HG03103 (cell line): ENCODE measurements at regions not wholly inside any gene's neighbourhood (a gene's known extent, or its start where the extent isn't known, plus 50 kb on each side); places are given as distances from the start of the nearest gene placed in this dataset.

ENCODE experiments used
- ATAC-seq: cut with Tn5 transposase; IDR thresholded peaks from one replicate; pipeline ENCODE4 v1.9.1; 2021; ENCODE audit warnings: low read depth; ENCODE audit not compliant: unreplicated experiment

DNA sequence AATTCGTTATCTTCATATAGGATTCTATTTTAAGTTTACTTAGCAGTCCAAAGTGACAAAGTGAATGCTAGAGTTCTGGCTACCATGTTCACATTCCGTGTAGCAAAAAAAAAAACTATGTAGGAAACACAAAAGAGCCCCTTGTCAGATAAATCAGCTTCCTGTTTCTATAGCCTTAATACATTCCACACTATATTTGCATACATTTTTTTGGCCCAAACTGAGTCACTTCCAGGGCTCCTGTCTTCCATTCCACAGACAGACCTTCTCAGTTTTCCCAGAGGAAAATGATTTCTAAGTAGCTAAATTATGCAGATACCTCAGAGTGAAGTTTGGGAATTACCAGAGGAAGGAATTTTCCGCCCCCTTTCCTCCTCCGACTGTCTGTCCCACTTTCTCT lies 841.9 kb upstream of the HS3ST1 start:
- ATAC-seq: no peak

DNA sequence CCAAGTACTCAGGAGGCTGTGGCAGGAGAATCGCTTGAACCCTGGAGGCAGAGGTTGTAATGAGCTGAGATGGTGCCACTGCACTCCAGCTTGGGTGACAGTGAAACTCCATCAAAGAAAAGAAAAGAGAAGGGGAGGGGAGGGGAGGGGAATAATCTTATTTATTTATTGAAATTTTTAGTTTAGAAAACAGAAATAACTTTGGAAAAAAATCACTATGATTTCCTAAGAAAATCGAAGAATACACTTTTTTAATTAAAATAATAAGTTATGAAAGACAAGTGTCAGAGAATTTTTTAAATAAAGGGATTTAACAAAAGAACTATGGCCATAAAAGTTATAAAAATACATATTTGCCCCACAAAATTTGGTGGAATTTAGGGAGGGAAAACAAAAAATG lies 836.9 kb upstream of the HS3ST1 start:
- ATAC-seq: no peak

DNA sequence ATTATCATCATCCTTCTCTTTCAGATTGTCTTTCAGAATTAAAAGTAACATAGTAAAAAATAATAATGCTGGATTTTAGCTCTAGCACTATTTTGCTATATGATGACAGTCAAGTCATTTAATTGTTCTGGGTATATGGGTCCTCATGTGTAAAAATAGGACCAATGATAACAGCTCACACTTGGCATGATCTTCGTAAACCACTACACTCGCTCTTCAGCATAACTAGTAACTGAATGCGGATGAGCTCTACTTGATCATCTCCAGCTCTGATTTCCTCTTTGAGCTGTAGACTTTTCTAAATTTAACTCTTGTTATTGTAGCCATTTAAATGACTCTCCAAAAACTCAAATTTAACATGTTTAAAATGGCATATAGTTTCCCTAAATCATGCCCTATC lies 831.8 kb upstream of the HS3ST1 start:
- no peak for ATAC-seq

DNA sequence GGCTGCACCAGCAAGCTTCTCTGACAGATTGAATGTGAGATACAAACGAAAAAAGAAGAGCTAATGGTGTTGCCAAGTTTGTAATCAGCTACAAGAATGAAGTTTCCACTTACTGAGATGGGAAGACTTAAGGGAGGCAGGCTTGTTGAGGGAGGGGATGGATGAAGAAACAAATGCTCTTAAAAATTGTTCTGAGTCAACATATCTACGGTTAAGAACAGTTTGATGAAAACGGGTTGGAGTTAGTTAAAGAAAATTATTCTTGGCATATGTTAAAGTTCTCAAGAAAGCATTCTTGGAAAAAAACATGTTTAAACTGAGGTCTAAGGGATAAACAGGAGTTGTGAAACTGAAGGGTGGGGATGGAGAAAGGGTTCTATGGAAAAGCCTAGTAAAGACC lies 816.3 kb upstream of the HS3ST1 start:
- no peak for ATAC-seq

DNA sequence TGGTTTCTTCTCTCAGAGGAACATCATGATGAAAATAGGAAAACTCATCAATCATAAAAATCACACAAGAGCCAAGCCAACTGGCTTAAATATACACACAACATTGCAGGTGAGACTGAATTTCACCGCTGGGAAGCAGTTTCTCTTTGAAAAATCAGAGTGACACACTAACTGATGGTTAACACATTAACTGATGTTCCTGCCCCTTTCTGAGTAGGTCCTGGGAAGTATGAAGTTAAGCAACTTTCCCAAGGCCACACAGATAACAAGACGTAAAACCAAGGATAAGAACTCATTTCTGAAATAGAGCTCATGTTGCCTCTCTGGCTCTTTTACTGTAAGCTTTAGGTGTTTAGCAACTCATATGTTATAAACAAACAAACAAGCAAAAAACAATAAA lies 813.7 kb upstream of the HS3ST1 start:
- no peak for ATAC-seq

DNA sequence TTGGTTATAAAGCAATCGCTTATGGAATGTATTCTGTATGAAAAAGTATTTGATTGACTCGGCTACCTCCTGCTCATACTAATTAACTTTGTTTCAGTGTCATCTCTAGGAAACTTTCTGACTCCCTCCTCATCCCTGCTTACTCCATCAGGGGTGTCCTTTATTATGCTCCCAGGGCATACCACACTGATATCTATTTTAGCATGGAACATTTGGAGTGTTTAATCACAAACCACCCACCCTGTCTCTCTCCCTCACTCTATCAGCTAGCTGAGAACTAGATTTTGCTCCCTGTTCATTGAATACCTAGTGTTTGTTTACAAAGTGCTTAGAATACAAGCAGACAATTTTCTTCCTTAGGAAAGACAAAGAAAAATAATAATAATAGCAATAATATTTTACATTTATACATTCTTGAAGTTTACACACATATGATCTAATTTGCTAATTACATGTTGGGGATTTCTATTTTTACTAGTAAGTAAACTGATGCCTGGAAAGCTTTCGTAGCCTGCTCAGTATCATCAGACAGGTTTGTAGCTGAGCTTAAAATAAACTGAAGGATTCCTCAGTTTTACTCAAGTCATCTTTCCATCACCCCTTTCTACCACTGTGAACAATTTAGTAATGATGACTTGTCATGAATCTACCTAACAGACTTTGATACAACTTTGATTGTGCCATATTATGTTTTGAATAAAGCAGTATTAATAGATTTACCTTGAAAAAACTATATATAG lies 811.4 kb upstream of the HS3ST1 start:
- ATAC-seq: no peak

DNA sequence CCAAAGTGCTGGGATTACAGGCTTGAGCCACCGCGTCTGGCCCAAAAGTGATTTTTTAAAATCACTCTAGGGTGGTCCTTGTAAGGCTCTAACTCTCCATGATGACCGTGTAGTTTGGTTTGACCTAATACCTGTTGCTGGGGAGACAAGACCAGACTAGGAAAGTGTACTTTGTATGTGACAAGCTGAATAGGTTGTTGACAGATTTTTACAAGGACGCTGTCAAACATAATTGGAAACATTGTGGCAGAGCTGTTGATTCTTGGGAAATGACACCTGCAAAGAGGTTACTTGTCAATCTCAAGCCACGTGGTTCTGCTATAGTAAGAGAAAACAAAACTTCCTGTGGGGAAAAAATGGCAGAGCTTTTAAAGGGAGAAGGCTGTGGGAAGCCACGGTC lies 802.4 kb upstream of the HS3ST1 start:
- no peak for ATAC-seq

DNA sequence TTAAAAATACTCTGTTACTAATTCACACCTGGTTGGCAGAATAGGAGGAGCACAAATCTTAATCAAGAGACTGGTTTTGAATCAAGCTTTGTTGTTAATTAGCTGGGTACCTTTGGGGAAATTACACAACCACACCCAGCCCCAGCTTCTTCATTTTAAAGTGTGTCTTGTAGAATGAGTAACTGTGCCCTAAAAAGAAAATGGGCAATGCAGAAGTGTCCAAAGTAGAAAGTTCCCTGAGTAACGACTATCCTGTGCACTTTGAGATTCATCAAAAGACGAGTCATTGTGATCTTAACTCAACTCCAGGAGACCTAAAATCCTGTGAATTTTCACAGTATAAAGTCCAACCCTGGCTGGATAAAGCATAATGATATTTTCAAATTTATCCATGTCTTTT lies 792.3 kb upstream of the HS3ST1 start:
- ATAC-seq: no peak

DNA sequence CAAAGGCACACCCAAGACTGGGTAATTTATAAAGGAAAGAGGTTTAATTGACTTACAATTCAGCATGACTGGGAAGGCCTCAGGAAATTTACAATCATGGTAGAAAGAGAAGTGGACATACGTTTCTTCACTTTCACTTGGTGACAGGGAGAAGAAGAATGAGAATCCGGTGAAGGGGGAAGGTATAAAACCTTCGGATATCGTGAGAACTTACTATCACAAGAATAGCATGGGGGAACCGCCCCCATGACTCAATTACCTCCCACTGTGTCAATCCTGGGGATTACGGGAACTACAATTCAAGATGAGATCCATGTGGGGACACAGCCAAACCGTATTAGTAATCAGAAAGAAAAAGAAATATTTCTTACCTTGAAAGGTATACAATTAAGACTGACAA lies 782.9 kb upstream of the HS3ST1 start:
- ATAC-seq: no peak

DNA sequence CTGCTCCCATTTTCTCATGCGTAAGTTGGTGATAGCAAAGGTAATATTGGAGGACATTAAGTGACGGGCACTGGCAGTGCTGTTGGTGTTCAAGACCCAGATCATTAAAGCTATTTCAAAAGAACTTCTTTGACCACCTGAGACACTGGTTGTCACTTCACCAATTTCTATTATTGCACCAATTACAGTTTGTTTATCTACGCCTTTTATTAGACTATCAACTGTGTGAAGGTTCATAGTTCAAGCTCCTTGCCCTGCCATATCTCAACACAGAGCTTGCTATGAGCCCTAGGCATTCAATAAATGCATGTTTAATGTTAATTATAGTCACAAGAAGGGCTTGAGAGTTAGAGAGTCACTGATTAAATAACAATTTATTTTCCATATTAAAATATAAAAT lies 778.7 kb upstream of the HS3ST1 start:
- ATAC-seq: no peak

DNA sequence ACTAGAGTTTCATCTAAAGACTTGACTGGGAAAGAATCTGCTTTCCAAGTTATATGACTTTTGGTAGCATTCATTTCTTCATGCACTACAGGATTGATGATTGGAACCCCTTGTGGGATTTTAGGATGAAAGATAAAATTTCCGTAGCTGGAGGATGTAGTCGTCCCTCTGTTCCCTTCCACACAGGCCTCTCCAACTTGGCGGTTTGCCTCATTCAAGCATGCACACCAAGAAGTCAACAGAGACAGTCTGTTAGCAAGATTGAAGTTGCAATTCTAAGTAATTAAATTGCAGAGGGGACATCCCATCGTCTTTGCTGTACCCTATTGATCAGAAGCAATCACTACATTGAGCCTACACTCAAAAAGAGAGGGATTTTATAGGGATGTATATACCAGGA lies 777.4 kb upstream of the HS3ST1 start:
- ATAC-seq: no peak

DNA sequence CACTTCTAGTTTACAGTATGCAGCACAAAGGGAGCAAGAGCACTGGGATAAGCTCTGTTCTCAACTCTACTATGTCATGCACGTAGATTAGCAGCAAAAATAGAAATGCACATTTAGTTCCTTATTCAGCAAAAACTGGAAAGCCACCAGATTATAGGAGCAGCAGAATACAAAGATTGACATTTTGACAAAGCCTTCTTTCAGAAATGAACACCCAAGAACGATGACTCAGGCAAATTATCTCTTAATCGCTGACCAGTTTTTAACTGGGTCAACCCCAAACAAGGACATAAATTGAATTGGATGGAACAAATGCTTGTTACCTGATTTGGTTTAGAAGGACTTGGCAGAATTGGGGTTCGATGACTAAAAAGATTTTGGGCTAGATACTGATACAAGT lies 775.3 kb upstream of the HS3ST1 start:
- no peak for ATAC-seq

DNA sequence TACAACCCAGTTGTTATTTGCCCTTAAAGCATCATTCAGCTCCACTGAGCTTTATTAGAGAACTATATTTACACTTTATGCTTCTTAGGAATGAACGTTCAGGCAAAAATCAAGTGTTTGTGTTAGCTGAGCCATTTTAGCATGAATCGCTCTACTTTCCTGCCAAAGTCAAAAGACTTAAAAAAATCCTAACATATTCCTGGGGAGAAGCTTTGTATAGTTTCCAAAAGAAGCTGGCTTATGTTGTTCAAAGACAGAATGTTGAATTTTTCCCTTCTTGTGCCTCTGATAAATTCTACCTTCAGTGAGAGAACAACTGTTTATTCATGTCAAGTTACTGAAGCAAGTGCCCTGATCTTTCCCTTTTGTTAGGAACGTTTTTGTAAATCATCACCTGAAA lies 771.5 kb upstream of the HS3ST1 start:
- ATAC-seq: no peak

DNA sequence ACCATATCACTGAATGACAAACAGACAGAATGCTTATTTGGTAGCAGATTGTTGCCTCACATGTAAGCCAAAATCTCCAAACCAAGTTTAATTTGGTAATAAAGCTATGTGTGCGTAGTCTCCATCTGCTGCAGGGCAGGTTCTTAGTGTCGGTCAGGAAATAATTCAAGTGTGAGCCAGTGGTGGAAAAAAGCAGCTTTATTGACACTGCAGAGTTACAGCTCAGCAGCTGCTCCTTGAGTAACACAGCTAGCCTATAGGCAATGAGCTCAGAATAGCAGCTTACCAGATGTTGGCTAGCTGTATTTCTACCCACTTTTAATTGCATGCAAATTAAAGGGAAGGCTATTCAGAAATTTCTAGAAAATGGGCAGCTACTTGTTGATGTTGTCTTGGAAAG lies 757.8 kb upstream of the HS3ST1 start:
- no peak for ATAC-seq

DNA sequence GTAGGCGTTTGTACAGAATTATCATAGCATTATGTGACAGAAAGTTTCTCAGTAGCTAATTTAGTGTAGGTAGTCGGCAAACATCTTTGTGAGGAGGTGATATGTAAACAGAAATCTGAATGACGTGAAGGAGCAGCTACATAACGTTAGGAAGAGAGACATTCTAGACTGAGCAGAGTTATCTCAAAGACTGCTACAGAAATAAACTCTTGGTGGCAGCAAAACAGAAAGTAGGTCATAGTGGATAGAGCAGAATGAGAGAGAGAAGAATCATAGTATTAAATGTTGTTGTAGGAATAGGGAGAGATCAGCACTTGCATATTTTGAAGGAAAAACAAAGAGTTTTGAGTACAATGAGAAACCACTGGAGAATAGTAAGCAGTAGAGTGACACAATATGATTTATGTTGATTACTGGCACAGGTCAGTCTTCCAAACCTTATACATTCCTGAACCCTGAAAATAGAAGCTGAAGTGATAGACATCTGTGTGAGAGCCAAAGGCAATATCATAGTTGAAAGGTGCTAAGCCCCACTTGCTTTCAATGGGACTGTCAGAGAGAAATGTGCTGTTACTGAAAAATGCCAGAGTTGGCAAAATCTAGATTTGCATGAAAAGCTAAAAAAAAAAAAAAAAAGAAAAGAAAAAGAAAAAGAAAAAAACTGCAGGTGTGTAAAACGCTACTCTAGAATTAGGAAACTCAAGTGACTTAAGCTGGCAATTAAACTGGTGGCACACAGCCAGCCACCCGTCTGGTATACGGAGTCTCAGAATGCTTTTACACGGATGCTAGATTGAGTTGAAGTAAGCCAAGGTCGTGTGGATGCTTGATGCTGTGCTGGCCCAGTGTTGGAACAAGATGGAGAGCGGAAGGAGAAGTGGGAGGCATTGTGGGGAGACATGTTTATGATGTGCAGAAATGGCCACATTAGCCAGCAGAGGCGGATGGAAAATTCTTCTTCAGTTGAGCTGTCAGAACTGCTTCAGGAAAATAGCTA lies 750.2 kb upstream of the HS3ST1 start:
- no peak for ATAC-seq

DNA sequence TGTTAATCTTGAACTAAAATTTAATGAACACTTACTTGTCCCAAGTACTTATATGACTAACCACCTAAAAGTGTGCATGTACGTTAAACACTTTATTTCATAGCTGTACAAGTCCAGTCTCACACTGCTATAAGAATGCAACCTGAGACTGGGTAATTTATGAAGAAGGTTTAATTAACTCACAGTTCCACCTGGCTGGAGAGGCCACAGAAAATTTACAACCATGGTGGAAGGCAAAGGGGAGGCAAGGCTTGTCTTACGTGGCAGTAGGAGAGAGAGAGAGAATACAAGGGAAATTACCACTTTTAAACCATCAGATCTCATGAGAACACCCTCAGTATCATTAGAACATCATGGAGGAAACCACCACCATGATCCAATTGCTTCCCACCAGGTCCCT lies 748.7 kb upstream of the HS3ST1 start:
- no peak for ATAC-seq

DNA sequence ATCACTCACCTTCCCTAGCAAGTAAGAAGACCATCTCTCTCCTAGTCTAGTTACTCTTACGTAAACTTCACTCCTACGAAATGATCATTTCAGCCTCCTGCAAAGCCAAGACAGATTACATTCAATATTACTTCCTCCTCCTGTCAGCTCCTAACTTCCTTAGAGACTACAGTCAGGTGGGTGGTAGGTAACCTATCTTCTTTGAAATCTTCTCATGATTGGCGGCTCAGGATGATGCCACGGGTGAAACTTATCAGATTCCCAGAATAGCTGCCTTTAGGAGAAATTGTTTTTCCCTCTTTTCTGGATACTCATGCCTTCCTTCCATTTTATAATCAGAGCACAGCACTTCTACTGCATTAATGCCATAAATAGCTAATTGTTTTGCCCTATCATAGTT lies 744.8 kb upstream of the HS3ST1 start:
- no peak for ATAC-seq

DNA sequence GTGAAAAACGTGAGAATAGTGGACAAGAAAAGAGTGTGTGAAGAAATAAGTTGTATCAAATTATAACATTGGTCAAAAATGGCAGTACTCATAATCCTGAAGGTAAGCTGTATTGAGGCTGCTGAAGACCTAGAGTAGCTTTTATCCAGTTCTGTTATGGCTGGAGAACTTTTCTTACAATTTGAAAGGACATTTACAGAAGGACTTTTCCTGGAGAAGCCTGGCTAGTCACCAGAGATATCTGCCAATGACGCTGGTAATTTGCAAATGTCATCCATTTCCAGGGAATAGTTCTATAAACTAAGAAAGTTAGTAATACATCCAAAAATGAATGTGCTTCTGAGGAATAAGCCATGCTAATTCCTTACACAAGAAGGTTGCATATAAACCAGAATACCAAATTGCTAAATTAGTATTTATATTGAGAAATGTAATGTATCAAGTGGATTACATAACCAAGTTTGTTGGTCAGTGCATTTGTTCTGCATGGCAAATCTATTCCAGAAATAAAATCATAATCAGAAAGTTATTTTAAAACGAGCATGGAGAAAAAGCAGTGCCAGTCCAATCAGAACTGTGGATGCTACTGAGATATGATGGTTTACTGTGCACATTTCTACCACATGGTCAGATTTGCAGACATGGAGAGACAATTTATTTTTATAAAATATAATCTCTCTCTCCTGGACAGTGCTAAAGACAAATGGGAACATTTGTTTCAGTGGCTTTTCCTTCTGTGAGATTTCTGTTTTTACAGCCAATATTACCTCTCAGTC lies 743.7 kb upstream of the HS3ST1 start:
- no peak for ATAC-seq

DNA sequence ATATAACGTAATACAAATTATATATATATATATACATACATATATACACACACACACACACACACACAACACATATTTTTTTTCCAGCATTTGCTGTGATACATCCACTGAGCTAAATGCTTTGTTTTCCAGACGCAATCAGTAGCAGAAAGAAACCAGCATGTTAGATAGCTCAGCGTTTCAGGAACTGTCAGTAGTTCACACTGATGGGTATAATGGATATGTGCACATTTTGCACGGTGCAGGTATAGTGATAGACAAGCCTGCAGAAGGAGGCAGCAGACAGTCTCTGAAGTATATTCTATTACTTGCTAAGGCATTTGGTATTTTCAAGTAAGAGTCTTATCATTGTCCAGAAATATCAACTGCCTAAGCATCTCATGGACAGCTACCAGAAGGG lies 741.6 kb upstream of the HS3ST1 start:
- no peak for ATAC-seq

DNA sequence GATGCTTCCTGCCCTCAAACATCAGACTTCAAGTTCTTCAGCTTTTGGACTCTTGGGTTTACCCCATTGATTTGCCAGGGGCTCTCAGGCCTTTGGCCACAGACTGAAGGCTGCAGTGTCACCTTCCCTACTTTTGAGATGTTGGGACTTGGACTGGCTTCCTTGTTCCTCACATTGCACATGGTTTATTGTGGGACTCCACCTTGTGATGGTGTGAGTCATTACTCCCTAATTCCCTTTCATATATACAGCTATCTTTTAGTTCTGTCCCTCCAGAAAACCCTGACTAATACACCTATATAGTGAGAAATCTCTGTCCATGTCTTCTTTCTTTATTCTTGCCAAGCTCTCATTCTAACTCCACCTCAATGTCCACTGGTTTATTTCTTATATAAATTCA lies 736.9 kb upstream of the HS3ST1 start:
- ATAC-seq: no peak

DNA sequence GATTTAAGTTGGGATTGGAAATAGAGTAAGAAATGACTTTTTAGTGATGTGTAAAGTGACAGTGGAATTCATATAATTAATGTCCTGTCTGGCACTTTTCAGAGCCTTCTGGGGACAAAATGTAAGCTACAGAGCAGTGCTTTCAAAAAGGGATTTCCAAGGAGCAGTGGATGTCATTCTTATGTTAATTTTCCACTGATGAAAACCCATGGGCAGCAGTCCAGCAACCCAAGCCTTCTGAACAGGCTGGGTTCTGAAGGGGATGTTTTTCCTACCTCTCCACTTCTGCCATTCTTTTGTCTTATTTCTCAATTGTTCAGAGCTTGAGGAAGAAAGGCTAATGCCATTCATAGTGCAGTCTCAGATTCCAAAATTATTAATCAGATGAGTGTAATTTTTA lies 717.6 kb upstream of the HS3ST1 start:
- no peak for ATAC-seq
